NCI-H774 (cell line): ENCODE measurements at regions not wholly inside any gene's neighbourhood (a gene's known extent, or its start where the extent isn't known, plus 50 kb on each side); places are given as distances from the start of the nearest gene placed in this dataset.
A peak's percentile ranks its signal among the peaks of the same experiment; 100 is the strongest.
"Not testable (repeated sequence)": the region's sequence is repeated elsewhere in the genome, so short reads cannot be mapped to it uniquely, and the experiment has no call there.

Source experiments
- DNase-seq: peaks from one replicate; lab custom pipeline; 2025; lab: John Stamatoyannopoulos, UW

DNA sequence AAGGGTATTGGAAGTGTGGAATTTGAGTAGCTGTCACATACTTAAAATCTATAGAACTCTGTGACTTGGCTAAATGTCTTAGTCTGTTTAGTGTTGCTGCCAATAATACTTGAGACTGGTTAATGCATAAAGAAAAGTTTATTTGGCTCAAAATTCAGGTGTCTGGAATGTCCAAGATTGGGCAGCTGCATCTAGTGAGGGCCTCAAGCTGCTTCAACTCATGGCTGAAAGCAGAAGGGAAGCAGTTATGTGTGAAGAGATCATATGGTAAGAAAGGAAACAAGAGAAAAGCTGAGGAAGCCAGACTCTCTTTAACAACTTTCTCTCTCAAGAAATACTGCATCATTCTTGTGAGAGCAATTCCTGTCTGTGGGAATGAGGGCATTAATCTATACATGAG lies 1043.3 kb upstream of the CDH6 start:
- DNase-seq = no peak

DNA sequence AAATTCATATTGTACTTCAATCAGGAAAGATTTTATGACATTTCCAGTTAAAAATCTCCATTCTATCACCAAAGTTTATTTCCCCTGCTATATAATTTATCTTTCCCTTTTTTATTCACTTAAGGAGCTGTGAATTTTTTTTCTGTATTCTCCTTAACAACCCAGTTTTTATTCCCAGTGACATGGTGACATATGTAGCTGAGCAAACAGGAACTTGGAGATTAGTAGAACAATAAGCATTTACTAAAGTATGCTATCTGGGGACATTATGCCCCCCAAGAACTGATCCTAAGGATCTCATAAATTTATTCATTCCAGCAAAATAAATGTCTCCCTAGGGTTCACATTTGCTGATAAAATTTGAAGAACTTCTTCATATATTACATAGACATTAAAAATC lies 1044.0 kb upstream of the CDH6 start:
- DNase-seq = no peak

DNA sequence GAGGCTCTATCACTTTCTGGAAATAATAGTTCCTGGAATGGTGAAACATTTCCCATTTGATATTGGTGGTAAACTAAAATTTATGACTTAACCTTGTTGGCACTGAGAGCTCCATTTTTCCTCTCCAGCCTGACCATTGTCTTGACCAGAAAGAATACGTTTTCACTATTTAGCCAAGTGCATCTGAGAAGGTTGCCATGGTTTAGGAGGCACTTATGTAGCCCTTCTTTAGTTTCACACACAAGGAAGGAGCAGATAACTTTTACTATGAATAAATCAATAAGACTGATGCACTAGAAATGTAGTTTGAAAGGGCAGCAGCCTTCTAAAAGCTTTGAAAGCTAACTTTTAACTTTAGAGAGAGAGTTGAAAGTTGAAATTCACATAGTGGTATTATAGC lies 1045.5 kb upstream of the CDH6 start:
- DNase-seq = no peak

DNA sequence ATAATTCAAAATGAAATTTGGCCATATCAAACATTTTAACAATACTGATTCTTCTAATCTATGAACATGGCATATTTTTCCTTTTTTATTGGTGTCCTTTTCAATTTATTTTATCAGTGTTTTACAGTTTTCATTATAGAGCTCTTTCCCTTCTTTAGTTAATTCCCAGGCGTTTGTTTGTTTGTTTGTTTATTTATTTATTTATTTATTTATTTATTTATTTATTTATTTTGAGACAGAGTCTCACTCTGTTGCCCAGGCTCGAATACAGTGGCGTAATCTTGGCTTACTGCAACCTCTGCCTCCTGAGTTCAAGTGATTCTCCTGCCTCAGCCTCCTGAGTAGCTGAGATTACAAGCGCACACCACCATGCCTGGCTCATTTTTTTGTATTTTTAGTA lies 1049.4 kb upstream of the CDH6 start:
- DNase-seq = not testable (repeated sequence)

DNA sequence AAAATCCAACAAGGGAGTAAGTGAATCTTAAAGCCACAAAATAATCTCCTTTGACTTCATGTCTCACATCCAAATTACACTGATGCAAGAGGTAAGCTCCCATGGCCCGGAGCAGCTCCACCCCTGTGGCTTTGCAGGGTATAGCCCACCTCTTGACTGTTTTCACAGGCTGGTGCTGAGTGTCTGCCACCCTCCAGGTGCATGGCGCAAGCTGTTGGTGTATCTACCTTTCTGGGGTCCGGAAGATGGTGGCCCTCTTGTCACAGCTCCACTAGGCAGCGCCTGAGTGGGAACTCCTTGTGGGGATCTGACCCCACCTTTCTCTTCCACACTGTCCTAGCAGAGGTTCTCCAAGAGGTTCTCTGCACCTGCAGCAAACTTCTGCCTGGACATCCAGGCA lies 1051.1 kb upstream of the CDH6 start:
- DNase-seq = no peak

DNA sequence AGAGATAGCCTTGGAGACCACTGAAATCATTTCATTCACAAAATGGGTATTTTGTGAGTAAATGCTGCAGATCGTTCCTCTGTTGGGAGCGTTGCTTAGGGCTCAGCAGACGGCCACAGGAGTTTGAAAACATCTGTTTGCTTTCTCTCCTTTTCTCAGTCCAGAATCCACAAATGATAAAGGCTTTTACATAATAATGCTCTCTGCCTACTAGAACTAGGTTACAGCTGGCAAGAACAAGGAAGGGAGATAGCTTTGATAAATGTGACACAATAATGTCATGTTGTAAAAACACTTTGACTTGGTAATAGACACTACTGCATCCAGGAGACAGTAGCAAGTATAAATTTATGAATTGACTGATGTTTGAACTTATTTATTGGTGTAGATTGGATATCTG lies 1072.4 kb upstream of the CDH6 start:
- no peak for DNase-seq

DNA sequence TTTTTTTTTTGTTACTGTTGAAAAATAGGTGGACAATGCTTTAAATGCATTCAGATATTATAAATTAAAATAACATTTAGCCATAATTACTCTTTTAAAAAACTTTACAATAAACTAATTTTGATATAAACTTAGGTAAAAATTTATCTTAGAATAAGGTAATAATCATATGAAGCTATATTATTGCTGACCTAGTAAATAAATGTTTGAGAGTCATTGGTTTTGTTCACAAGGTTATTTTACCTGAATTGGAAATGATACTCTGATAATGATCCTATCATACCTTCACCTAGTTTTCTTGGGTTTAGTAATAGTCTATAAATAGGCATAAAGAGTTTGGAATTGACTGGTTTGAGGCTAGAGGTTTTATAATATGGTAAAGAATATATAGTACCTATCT lies 1076.4 kb upstream of the CDH6 start:
- DNase-seq = no peak

DNA sequence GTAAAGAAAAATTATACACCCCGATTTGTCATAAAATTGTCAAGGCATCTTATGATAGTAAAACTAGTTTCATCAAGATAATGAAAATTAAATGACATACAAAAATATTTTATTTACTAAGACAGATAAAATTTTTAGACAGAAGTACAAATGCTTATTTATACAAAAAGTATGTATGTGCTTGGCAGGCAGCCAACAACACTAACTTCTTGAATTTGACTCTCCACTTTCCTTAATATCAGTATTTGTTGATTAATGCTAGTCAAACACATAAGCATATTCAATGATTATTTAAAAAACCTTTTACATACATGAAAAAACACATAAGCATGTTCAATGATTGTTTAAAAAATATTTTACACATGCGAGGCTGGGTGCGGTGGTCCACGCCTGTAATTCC lies 1079.9 kb upstream of the CDH6 start:
- DNase-seq = no peak

DNA sequence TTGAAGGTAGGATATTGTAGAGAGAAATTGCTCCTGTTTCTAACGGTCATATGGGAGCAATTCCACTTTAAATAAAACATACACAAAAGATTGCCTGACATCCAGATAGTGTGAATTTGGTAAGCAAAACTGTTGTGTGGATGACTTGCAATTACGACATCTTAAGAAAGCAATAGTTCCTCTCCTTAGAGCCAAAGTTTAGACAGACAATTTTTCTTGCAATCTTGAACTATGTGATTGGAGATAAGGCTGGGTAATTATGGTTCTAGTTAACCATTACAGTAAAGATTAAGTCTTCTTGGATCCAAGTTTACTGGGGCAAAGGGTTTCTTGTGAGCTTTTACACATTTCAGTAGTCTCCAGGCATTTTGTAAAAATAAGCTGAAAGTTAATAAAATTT lies 1080.6 kb upstream of the CDH6 start:
- DNase-seq = no peak

DNA sequence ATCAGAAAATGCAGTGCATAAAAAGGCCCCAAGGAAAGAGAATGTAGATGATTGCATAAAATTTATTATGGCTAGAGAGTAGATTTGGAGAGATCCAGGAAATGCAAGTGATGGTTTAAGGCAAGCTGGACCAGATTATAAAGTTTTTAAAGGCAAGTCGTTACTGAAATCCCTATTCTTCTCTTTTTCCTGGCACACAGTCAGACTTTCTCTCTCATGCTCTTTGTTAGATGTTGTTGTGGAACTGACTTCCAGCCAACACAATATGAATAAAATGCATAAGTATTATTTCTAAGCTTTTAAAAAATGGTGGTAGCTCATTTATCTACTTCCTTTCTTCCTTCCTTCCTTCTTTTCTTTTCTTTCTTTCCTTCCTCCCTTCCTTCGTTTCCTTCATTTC lies 1085.4 kb upstream of the CDH6 start:
- DNase-seq = no peak

DNA sequence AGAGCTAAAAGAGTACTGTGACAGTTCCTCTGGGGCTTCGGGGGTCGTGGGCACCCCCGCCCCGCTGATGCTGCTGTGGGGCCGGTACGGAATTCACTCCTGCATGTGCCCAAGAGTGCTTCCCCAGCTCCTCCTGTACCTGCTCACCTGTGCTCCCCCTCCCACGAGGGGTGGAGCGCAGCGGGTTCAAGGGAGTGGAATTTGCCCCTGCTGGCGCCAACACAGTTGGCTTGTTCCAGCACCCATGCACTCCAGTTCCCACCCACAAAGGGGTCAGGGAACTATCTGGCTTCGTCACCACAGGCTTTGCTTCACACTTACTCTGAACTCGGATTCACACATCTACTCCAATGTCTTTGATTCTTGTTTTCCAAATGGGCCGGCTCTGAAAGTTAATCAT lies 1086.9 kb upstream of the CDH6 start:
- DNase-seq = no peak

DNA sequence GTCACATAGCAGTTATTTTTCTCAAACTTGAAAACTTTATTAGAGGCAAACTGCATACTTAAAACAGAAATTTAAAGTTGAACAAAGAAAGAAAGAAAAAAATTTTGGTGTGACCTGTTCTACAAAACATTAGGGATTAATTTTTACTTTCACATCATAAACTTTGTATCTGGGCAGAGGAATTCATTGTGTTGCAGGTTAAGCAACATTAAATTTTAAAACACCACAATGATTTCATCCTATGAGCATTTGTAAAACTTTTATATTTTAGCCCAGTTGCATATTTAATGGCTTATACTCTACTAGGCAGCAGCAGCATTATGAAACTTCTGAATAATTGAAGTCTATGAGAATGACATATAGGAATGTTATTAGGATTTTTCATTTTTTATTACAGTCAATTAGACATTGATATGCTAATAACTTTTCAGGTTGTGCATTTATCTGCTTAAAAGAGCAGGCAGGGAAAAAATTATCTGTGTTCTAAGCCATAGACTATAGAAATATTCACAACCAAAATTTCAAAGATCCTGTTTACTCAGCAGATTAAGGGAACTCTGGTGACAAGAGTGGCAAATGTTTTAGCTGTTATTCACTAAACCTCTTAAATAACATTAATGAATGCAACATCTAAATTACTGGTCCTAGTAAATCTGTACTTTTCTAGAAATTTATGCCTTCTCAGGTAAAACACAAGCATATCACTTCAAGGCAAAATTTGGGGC lies 1088.5 kb upstream of the CDH6 start:
- DNase-seq = no peak

DNA sequence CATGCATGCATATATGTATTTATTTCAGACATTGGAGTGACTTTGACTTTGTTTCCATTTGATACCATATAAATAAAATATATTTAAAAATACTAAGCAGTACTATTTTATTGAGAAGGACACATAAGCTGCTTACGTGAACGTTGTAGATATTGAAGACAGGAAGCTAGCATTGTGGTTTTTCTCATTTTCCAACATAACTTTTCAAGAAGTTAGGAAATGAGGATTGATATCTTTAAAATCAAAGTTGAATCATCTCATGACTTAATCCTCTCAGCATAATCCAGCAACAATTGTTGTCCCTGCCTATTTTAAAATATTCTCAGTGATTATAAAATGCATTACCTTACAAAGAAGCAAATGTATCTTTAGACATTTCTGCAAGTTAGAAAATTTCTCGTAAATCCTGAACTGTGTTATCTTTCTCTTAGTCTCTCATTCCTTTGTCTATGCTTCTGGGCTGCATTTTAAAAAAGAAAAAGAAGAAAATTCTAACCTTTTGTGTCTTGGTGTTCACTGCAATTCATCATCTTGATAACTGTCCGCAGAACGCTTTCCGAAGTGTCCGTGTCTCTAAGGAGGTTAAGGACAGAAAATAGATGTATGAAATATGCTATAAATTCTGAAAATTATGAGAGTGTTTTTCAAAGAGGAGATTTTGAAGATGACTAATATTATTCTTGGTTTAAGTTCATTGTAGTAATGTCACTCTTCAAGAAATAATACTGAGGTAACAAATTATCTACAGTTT lies 1089.9 kb upstream of the CDH6 start:
- no peak for DNase-seq

DNA sequence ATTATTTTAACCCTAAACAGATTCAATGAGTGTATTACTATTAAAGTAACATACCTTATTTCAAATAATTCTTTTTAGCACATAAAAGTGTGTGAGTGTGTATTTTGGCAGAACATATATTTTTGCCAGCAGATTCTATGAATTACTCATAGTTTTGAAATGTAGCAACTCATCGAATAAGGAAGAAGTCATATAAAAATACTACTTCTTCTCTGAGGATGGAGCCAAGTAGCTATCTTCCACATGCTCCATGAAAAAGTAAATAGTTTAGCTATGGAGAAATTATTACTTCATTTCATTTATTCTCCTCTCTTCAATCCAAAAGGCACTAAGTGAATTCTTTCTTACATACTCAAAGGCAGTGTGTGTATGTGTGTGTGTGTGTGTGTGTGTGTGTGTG lies 1090.4 kb upstream of the CDH6 start:
- DNase-seq = no peak

DNA sequence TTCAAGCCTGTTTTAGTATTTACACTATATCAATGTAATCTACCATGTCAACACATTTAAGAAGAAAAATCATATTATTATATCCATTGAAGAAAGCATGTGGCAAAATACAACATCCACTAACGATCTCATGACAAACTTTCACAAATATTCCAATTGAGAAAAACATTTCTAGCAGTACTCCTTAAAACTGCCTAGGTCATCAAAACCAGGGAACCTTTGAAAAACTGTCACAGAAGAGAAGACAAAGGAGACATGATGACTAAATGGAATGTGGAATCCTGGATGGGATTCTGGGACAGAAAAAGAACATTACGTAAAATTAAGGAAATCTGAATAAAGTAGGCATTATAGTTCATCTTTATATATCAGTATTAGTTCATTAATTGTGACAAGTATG lies 1091.3 kb upstream of the CDH6 start:
- DNase-seq = no peak

DNA sequence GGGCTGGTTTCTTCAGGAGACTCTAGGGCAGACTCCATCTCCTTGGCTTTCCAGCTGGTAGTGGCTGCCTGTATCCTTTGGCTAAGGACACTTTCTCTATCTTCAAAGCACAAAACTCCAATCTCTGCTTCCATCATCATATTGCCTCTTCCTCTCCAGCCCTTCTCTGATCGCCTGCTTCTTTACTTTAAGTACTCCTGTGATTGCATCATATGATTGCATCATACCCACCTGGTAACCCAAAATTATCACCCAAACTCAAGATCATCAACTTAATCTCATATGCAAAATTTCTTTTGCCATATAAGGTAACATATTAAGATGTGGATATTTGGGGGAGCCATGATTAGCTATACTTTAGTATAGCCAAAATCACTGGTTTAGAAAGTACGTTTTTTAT lies 1092.6 kb upstream of the CDH6 start:
- peak; percentile 51 for DNase-seq

DNA sequence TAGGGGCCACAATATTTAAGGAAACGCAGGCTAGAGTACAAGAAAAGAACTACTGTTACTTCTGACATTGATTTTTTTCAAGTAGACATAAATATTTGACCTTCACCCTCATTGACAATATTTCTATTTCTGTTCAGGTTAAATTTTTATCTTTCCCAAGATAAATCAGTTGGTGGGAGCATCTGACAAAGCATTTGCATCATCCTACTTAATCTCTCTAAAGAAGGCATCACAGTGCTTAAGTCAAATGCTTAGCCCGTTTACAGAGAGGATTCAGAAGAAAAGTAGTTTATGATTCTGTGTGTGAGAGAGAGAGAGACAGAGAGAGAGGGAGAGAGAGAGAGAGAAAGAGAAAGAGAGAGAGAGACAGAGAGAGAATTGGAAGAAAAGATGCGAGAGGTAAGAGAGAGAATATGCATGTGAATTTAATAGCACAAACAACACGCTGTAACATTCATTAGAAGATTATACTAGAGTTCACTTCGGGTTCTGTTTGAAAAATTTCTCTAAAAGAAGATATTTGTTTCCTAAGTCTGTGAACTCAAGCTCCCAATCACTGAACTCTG lies 1093.3 kb upstream of the CDH6 start:
- no peak for DNase-seq

DNA sequence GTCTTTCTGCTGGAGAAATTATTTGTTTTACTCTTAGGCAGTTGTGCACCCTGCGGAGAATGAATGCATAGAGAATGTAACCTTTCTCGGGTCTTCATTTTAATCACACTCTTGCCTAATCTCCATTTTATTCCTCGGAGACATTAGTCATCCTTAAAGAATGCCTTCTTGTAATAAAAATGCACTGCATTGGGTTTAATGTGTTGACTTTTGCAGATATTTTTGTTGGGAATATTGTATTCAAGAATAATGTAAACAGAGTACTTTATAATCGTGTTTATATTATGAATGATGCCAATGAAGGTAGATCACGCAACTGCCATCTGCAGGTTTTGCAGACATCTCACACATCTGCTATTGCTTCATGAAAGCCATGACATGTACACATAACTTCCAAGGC lies 1093.9 kb upstream of the CDH6 start:
- DNase-seq = no peak

DNA sequence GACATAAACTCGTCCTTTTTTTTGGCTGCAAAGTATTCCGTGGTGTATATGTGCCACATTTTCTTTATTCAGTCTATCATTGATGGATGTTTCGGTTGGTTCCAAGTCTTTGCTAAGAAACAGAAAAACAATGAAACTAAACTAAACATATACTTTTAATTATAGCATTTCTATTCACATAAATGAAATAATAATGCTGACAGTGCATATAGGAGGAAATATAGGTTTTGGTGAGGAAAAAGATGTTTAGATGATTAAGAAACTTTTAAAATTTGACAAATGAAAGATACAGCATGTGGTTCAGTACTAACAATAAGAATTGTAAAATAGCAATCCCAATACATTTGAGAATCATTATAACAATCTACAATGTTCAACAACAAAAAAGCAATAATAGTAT lies 1094.5 kb upstream of the CDH6 start:
- no peak for DNase-seq

DNA sequence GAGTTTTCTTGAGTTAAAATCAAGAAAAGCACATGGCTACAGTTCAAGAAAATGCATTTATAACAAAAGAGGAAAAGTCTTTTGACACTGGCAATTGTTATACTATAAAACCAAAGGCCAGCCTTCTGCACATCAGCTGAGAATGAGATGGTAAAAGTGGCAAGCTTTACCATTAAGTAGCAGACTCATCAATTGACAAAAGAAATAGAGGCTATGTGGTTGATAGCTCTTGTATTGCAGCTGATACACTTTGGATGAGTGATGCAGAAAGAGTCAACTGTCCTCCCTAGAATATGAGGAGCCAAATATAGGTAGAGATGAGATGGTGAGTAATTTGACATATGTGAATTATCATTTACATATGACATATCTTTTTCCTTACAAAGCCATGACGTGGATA lies 1100.9 kb upstream of the CDH6 start:
- no peak for DNase-seq

DNA sequence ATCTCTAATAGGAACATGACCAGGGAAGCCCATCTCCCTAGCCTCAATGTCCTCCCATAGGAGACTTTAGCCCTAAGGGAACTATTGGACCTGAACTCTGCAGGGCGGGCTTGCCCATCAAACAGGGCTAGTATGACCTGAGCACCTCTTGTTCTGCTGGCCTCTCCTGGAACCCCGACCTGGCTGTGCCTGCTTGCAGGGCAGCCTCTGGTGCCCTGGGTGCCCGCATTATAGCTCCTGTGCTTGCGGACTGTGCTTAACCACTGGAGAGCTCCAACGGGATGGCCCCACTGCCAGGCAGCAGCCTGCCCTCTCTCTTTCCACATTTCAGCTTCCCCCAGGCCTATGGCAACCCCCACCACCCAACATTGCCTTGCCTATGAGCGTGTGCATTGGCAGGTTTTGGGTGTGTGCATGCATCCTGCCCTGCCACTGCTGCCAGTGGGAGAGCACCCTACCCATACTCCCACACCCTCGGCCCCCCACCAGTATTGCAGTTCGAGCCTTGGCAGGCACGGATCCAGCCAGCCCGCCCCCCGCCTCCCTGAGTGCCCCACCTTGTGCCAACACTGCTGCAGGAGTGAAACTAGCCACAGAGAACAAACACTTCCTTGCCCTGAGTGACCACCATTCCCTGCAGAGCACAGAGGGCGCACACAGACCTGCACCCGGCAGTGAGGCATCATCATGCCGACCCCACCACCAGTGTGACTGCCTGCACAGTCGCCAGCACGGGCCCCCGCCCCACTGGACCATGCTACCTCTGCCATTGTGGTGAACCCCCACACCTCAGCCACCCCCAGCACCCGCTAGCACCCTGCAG lies 1123.8 kb upstream of the CDH6 start:
- no peak for DNase-seq

DNA sequence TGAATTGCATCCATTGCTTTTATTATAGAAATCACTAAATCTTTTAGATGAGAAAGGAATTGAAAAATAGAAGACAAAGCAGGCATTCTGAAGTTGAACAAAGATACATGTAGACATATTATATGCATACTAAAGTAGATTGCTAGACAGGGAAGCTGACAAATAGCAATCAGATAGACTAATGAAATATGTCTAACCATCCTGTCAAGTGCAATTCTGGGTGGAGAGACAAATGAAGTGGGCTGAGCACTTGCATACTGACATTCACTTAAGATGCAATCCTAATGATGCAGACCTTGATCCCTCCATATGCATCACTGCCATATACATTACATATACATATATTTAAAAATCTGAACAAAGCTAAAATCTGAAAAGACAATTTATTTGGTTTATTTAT lies 1130.0 kb upstream of the CDH6 start:
- no peak for DNase-seq

DNA sequence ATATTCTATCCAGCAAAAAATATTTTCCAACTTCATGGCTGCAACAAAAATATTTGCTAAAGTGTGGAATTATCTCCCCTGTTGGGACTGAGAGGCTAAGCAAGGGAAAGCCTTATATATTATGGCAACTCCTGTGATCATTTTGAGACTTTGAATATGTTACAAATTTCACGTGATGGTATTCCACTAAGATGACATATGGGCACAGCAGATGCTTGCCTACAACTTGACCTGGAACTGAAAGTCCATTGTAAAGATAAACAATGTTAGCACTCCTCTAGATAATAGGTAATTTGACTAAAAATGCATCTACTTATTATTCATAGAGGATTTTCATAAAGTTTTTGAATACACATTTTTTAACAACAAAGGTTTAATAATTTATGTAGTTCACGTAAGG lies 1141.5 kb upstream of the CDH6 start:
- no peak for DNase-seq
